ENCODE measurements at regions not wholly inside any gene's neighbourhood (a gene's known extent, or its start where the extent isn't known, plus 50 kb on each side); places are given as distances from the start of the nearest gene placed in this dataset.
A peak's percentile ranks its signal among the peaks of the same experiment; 100 is the strongest.

GRCh38 chr7:115387137-115387536 is 465.2 kb downstream of the MDFIC start:
- Histone ChIP-seq H3K4me3 (no peak overlapping the region), H3K79me2 (ENCODE audit: insufficient read depth) (no peaks in the 10 kb centered on the region), H3K4me2 (ENCODE audit: unreplicated experiment) (no peak overlapping the region), H3K27me3 (replicated peaks; ENCODE audit: insufficient read depth) (no peaks in the 10 kb centered on the region), H3K9me3 (ENCODE audit: low read depth) (no peaks in the 10 kb centered on the region), H3F3A (ENCODE audit: insufficient read depth) (no peaks in the 10 kb centered on the region), H3K36me3 (ENCODE audit: low read depth) (no peaks in the 10 kb centered on the region), H3K4me1 (ENCODE audit: insufficient read depth) (no peaks in the 10 kb centered on the region), H2AFZ (no peak overlapping the region), H4K20me1 (ENCODE audit: insufficient read depth) (no peaks in the 10 kb centered on the region), H3K9me2 (ENCODE audit: insufficient read depth) (no peaks in the 10 kb centered on the region), H3K27ac (no peak overlapping the region), H3K9ac (no peak overlapping the region)
- no peak for TF ChIP-seq EZH2phosphoT487 (IDR thresholded peaks at IDR 0.05; ENCODE audit: insufficient read depth, low read depth)
- no peak for TF ChIP-seq EZH2 (IDR thresholded peaks at IDR 0.05; ENCODE audit: insufficient read depth, poor library complexity, severe bottlenecking)
- no peak for DNase-seq
- in situ Hi-C loops (cut with MboI): no loop called here

- Histone ChIP-seq H3K4me3 (no peak overlapping the region), H3K9ac (no peak overlapping the region), H3K79me2 (ENCODE audit: insufficient read depth) (no peaks in the 10 kb centered on the region), H3K9me2 (ENCODE audit: insufficient read depth) (no peaks in the 10 kb centered on the region), H3F3A (ENCODE audit: insufficient read depth) (no peaks in the 10 kb centered on the region), H3K27ac (no peak overlapping the region), H2AFZ (no peak overlapping the region), H3K36me3 (ENCODE audit: low read depth) (no peaks in the 10 kb centered on the region), H3K9me3 (ENCODE audit: low read depth) (no peaks in the 10 kb centered on the region), H3K4me2 (ENCODE audit: unreplicated experiment) (no peak overlapping the region), H4K20me1 (ENCODE audit: insufficient read depth) (no peaks in the 10 kb centered on the region), H3K27me3 (replicated peaks; ENCODE audit: insufficient read depth) (no peaks in the 10 kb centered on the region), H3K4me1 (ENCODE audit: insufficient read depth) (no peaks in the 10 kb centered on the region)
- WGBS, 2 experiments (ENCODE audit: low coverage in 1 of 2, low lambda C conversion rate in 2 of 2, missing lambda C conversion rate in 2 of 2): 95 to 100% methylated on average over 1 of the region's 1 CpG
- in situ Hi-C loops (cut with MboI): no loop called here
- no peak for DNase-seq
- no peak for TF ChIP-seq EZH2 (IDR thresholded peaks at IDR 0.05; ENCODE audit: insufficient read depth, poor library complexity, severe bottlenecking)
- TF ChIP-seq EZH2phosphoT487 (IDR thresholded peaks at IDR 0.05; ENCODE audit: insufficient read depth, low read depth): no peak
These were observed 457.4 kb downstream of the MDFIC start for GRCh38 chr7:115379321-115379720.

GRCh38 chr7:115368998-115369397 is 447.1 kb downstream of the MDFIC start:
- Histone ChIP-seq H3K4me2 (ENCODE audit: unreplicated experiment) (no peak overlapping the region), H3F3A (ENCODE audit: insufficient read depth) (no peaks in the 10 kb centered on the region), H3K9me3 (ENCODE audit: low read depth) (peaks cover 6% of the 10 kb centered on the region), H3K4me3 (no peak overlapping the region), H3K36me3 (ENCODE audit: low read depth) (no peaks in the 10 kb centered on the region), H3K79me2 (ENCODE audit: insufficient read depth) (no peaks in the 10 kb centered on the region), H3K9ac (no peak overlapping the region), H3K27ac (no peak overlapping the region), H3K27me3 (replicated peaks; ENCODE audit: insufficient read depth) (no peaks in the 10 kb centered on the region), H2AFZ (peak overlapping the region; percentile 7; the same call in 1 of the 2 replicates), H3K9me2 (ENCODE audit: insufficient read depth) (no peaks in the 10 kb centered on the region), H4K20me1 (ENCODE audit: insufficient read depth) (no peaks in the 10 kb centered on the region), H3K4me1 (ENCODE audit: insufficient read depth) (no peaks in the 10 kb centered on the region)
- in situ Hi-C loops (cut with MboI): no loop called here
- no peak for DNase-seq
- TF ChIP-seq EZH2 (IDR thresholded peaks at IDR 0.05; ENCODE audit: insufficient read depth, poor library complexity, severe bottlenecking): no peak
- no peak for TF ChIP-seq EZH2phosphoT487 (IDR thresholded peaks at IDR 0.05; ENCODE audit: insufficient read depth, low read depth)

- H3K36me3 ChIP-seq (ENCODE audit: low read depth): no peaks in the 10 kb centered on the region
- no peak overlapping the region for H2AFZ ChIP-seq
- no peak overlapping the region for H3K4me3 ChIP-seq
- H3K4me2 ChIP-seq (ENCODE audit: unreplicated experiment): no peak overlapping the region
- no peaks in the 10 kb centered on the region for H4K20me1 ChIP-seq (ENCODE audit: insufficient read depth)
- no peaks in the 10 kb centered on the region for H3K27me3 ChIP-seq (replicated peaks; ENCODE audit: insufficient read depth)
- in situ Hi-C loops (cut with MboI): no loop called here
- peaks cover 15% of the 10 kb centered on the region for H3F3A ChIP-seq (ENCODE audit: insufficient read depth)
- TF ChIP-seq EZH2phosphoT487 (IDR thresholded peaks at IDR 0.05; ENCODE audit: insufficient read depth, low read depth) (no peak), EZH2 (IDR thresholded peaks at IDR 0.05; ENCODE audit: insufficient read depth, poor library complexity, severe bottlenecking) (no peak)
- H3K9me3 ChIP-seq (ENCODE audit: low read depth): peaks cover 6% of the 10 kb centered on the region
- no peaks in the 10 kb centered on the region for H3K9me2 ChIP-seq (ENCODE audit: insufficient read depth)
- H3K4me1 ChIP-seq (ENCODE audit: insufficient read depth): peaks cover 11% of the 10 kb centered on the region
- DNase-seq: peak; percentile 50
- H3K79me2 ChIP-seq (ENCODE audit: insufficient read depth): no peaks in the 10 kb centered on the region
- no peak overlapping the region for H3K9ac ChIP-seq
- WGBS, 2 experiments (ENCODE audit: low coverage in 1 of 2, low lambda C conversion rate in 2 of 2, missing lambda C conversion rate in 2 of 2): 96 to 97% methylated on average over 2 of the region's 2 CpGs
- H3K27ac ChIP-seq: no peak overlapping the region
These were observed 442.0 kb downstream of the MDFIC start for GRCh38 chr7:115363916-115364315.

- Histone ChIP-seq H3K79me2 (ENCODE audit: insufficient read depth) (no peaks in the 10 kb centered on the region), H2AFZ (no peak overlapping the region), H3F3A (ENCODE audit: insufficient read depth) (peaks cover 47% of the 10 kb centered on the region), H3K4me3 (no peak overlapping the region), H4K20me1 (ENCODE audit: insufficient read depth) (no peaks in the 10 kb centered on the region), H3K27me3 (replicated peaks; ENCODE audit: insufficient read depth) (no peaks in the 10 kb centered on the region), H3K36me3 (ENCODE audit: low read depth) (no peaks in the 10 kb centered on the region), H3K9me2 (ENCODE audit: insufficient read depth) (no peaks in the 10 kb centered on the region), H3K9ac (no peak overlapping the region), H3K4me2 (ENCODE audit: unreplicated experiment) (peak overlapping the region; percentile 36), H3K9me3 (ENCODE audit: low read depth) (peaks cover 6% of the 10 kb centered on the region), H3K27ac (no peak overlapping the region), H3K4me1 (ENCODE audit: insufficient read depth) (peaks cover 31% of the 10 kb centered on the region)
- peak; percentile 36 for DNase-seq
- in situ Hi-C loops (cut with MboI): no loop called here
- TF ChIP-seq EZH2phosphoT487 (IDR thresholded peaks at IDR 0.05; ENCODE audit: insufficient read depth, low read depth) (peak; percentile 92), EZH2 (IDR thresholded peaks at IDR 0.05; ENCODE audit: insufficient read depth, poor library complexity, severe bottlenecking) (no peak)
These were observed 438.1 kb downstream of the MDFIC start for GRCh38 chr7:115359955-115360354.

Measured in GM23248 (cell line).